SU-DHL-6 (cell line): ENCODE measurements at regions not wholly inside any gene's neighbourhood (a gene's known extent, or its start where the extent isn't known, plus 50 kb on each side); places are given as distances from the start of the nearest gene placed in this dataset.

Source experiments
- CTCF ChIP-seq: fragments of 200-600 bp; sonication (generic); IDR thresholded peaks from one replicate; pipeline ENCODE4 v1.5.1; 2017; ENCODE audit warnings: antibody characterized with exemption, mild to moderate bottlenecking, low read length, moderate library complexity; ENCODE audit not compliant: insufficient read depth, poor library complexity, severe bottlenecking
- EZH2phosphoT487 ChIP-seq: fragments of 200-600 bp; sonication (generic), shearing (Covaris generic); conservative IDR thresholded peaks from 2 replicates; pipeline ENCODE4 v1.6.1; 2018; ENCODE audit warnings: mild to moderate bottlenecking, antibody characterized with exemption, low read length, moderate library complexity, mixed read lengths

- TF ChIP-seq CTCF: no peak
- no peak for TF ChIP-seq EZH2phosphoT487
Measured at GRCh38 chr4:81736324-81736723, 264.6 kb upstream of the RASGEF1B start.
